SW480 (cell line): ENCODE measurements at regions not wholly inside any gene's neighbourhood (a gene's known extent, or its start where the extent isn't known, plus 50 kb on each side); places are given as distances from the start of the nearest gene placed in this dataset.

Experiments
- DNase-seq: peaks from one replicate; pipeline ENCODE4 v3.0.0-alpha.2; 2016; ENCODE audit warnings: low spot score

GRCh38 chr6:37556881-37557644 is 57.4 kb upstream of the CCDC167 start:
- no peak for DNase-seq

- DNase-seq = no peak
Measured at GRCh38 chr6:37555040-37555781, 55.5 kb upstream of the CCDC167 start.

GRCh38 chr6:37554480-37554819 is 54.8 kb upstream of the CCDC167 start:
- DNase-seq = no peak

GRCh38 chr6:37552267-37552666 is 52.6 kb upstream of the CCDC167 start:
- no peak for DNase-seq

- DNase-seq = no peak
Measured at GRCh38 chr6:37551867-37552266, 52.2 kb upstream of the CCDC167 start.

- DNase-seq = no peak
Measured at GRCh38 chr6:37551446-37551845, 51.8 kb upstream of the CCDC167 start.

- DNase-seq = no peak
Measured at GRCh38 chr6:37551002-37551401, 51.3 kb upstream of the CCDC167 start.

- no peak for DNase-seq
Measured at GRCh38 chr6:37550191-37550831, 50.6 kb upstream of the CCDC167 start.

- DNase-seq = no peak
Measured at GRCh38 chr6:37549558-37549957, 49.9 kb upstream of the CCDC167 start.
